IPS-18a (cell line): ENCODE measurements at regions not wholly inside any gene's neighbourhood (a gene's known extent, or its start where the extent isn't known, plus 50 kb on each side); places are given as distances from the start of the nearest gene placed in this dataset.

Experiments
- H3K27ac ChIP-seq: one replicate; pipeline ENCODE4 v1.5.1; 2013; ENCODE audit warnings: low read length
- H3K27me3 ChIP-seq: one replicate; pipeline ENCODE4 v1.6.1; 2013; ENCODE audit warnings: mild to moderate bottlenecking, low read length; ENCODE audit not compliant: control insufficient read depth, insufficient read depth
- H3K36me3 ChIP-seq: one replicate; pipeline ENCODE4 v1.6.1; 2013; ENCODE audit warnings: low read depth, low read length; ENCODE audit not compliant: control insufficient read depth
- H3K4me1 ChIP-seq: one replicate; pipeline ENCODE4 v1.6.1; 2013; ENCODE audit warnings: low read depth, low read length; ENCODE audit not compliant: control insufficient read depth
- H3K4me3 ChIP-seq: one replicate; pipeline ENCODE4 v1.5.1; 2013; ENCODE audit warnings: low read length
- H3K9ac ChIP-seq: one replicate; pipeline ENCODE4 v1.6.1; 2013; ENCODE audit warnings: mild to moderate bottlenecking, low read length, moderate library complexity
- H3K9me3 ChIP-seq: one replicate; pipeline ENCODE4 v1.6.1; 2013; ENCODE audit warnings: low read depth, low read length; ENCODE audit not compliant: control insufficient read depth

- H3K9me3 ChIP-seq: no peaks in the 10 kb centered on the region
- no peak overlapping the region for H3K27ac ChIP-seq
- H3K27me3 ChIP-seq: no peaks in the 10 kb centered on the region
- H3K36me3 ChIP-seq: no peaks in the 10 kb centered on the region
- no peak overlapping the region for H3K9ac ChIP-seq
- no peaks in the 10 kb centered on the region for H3K4me1 ChIP-seq
- H3K4me3 ChIP-seq: no peak overlapping the region
Observed at GRCh38 chr4:157988641-157989040, 184.2 kb downstream of the GASK1B start.

GRCh38 chr4:157984285-157984911 is 188.4 kb downstream of the GASK1B start:
- Histone ChIP-seq H3K4me1 (no peaks in the 10 kb centered on the region), H3K27me3 (no peaks in the 10 kb centered on the region), H3K4me3 (no peak overlapping the region), H3K27ac (no peak overlapping the region), H3K36me3 (no peaks in the 10 kb centered on the region), H3K9me3 (no peaks in the 10 kb centered on the region), H3K9ac (no peak overlapping the region)

- Histone ChIP-seq H3K9ac (no peak overlapping the region), H3K4me1 (peaks cover 7% of the 10 kb centered on the region), H3K27me3 (no peaks in the 10 kb centered on the region), H3K27ac (no peak overlapping the region), H3K36me3 (no peaks in the 10 kb centered on the region), H3K9me3 (no peaks in the 10 kb centered on the region), H3K4me3 (no peak overlapping the region)
Observed at GRCh38 chr4:157983300-157983699, 189.5 kb downstream of the GASK1B start.

- Histone ChIP-seq H3K27me3 (no peaks in the 10 kb centered on the region), H3K27ac (no peak overlapping the region), H3K4me1 (peaks cover 7% of the 10 kb centered on the region), H3K36me3 (no peaks in the 10 kb centered on the region), H3K4me3 (no peak overlapping the region), H3K9ac (no peak overlapping the region), H3K9me3 (no peaks in the 10 kb centered on the region)
Observed at GRCh38 chr4:157980158-157980557, 192.7 kb downstream of the GASK1B start.

- H3K27me3 ChIP-seq: no peaks in the 10 kb centered on the region
- no peak overlapping the region for H3K27ac ChIP-seq
- peaks cover 7% of the 10 kb centered on the region for H3K4me1 ChIP-seq
- no peaks in the 10 kb centered on the region for H3K36me3 ChIP-seq
- H3K4me3 ChIP-seq: peak overlapping the region; percentile 33
- H3K9ac ChIP-seq: peak overlapping the region; percentile 32
- H3K9me3 ChIP-seq: no peaks in the 10 kb centered on the region
Observed at GRCh38 chr4:157978680-157979361, 194.0 kb downstream of the GASK1B start.

GRCh38 chr4:157977086-157977485 is 195.7 kb downstream of the GASK1B start:
- Histone ChIP-seq H3K27me3 (no peaks in the 10 kb centered on the region), H3K9ac (no peak overlapping the region), H3K4me1 (peaks cover 7% of the 10 kb centered on the region), H3K4me3 (no peak overlapping the region), H3K36me3 (no peaks in the 10 kb centered on the region), H3K27ac (no peak overlapping the region), H3K9me3 (no peaks in the 10 kb centered on the region)

DNA sequence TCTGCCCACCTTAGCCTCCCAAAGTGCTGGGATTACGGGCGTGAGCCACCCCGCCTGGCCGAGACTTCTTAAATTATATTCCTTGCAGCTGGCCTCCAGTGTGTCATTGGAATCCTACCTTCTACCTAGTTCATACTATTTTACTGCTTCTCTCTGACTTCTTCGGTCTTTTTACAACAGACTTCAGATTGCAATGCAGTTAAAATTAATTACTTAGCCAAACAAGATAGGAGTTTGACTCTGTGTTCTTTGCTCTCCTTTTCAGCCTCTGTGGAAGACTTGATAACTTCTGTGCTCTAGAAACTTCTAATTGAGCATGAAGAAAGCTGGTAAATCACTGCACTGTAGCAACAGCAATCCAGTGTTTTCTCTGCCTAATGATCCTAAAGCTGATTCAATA is 199.5 kb downstream of the GASK1B start:
- Histone ChIP-seq H3K9me3 (no peaks in the 10 kb centered on the region), H3K4me1 (no peaks in the 10 kb centered on the region), H3K4me3 (no peak overlapping the region), H3K27ac (no peak overlapping the region), H3K27me3 (no peaks in the 10 kb centered on the region), H3K36me3 (no peaks in the 10 kb centered on the region), H3K9ac (no peak overlapping the region)

DNA sequence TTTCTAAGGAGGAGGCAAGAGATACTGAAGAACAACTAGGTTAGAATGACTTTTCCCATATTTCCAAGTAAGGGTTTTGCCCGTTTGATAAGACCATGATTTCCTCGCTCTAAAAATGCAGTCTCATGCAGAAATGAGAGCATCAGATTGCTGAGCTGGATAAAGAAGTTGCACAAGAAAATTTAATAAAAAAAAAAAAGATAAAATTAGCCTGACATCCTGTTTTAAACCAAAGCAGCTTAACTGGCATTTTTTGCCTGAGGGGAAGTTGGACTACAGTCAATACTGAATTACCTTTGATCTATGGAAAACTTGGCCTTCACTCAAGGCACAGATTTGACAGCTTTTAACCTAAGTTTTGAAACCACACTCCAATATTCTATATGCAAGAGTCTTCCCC is 208.4 kb downstream of the GASK1B start:
- H3K27ac ChIP-seq: no peak overlapping the region
- H3K36me3 ChIP-seq: no peaks in the 10 kb centered on the region
- H3K9ac ChIP-seq: no peak overlapping the region
- no peaks in the 10 kb centered on the region for H3K9me3 ChIP-seq
- H3K4me1 ChIP-seq: no peaks in the 10 kb centered on the region
- H3K4me3 ChIP-seq: no peak overlapping the region
- no peaks in the 10 kb centered on the region for H3K27me3 ChIP-seq

DNA sequence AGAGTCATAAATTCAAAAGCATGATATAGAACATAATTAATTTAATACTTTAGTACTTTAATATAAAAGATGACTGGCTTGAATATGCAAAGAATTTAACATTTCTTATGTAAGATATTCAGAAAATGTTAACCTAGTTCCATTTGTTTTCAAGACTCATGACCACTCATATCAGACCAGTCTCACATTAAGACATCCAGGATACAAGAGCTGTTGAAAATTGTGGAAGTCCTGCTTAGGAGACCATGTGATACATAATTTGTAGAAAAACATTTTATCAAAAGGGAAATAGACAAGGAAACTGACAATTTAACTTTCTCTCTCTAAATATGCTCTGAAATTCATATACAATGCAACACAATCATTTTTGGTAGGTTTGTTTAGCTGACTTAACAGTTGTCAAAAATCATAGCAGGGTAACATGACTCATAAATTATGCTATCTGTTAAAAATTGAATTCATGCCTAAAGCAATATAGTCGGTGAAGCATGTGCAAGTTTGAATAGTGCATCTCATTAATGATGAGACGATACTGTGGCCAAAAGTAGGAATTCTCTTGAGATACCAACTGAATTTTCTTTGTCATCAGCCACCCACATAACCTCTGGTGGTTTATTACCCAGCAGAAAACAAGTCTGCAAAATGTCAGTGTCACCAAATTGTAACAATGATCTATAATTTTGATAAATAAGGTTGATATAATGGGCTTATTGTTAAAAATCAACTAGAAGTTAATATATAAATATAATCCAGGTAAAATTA is 211.4 kb downstream of the GASK1B start:
- H3K4me1 ChIP-seq: no peaks in the 10 kb centered on the region
- H3K9ac ChIP-seq: no peak overlapping the region
- no peaks in the 10 kb centered on the region for H3K9me3 ChIP-seq
- no peaks in the 10 kb centered on the region for H3K27me3 ChIP-seq
- no peak overlapping the region for H3K27ac ChIP-seq
- no peak overlapping the region for H3K4me3 ChIP-seq
- H3K36me3 ChIP-seq: no peaks in the 10 kb centered on the region

GRCh38 chr4:157957905-157958304 is 214.9 kb downstream of the GASK1B start:
- H3K4me1 ChIP-seq: no peaks in the 10 kb centered on the region
- H3K27me3 ChIP-seq: no peaks in the 10 kb centered on the region
- H3K9ac ChIP-seq: no peak overlapping the region
- no peak overlapping the region for H3K27ac ChIP-seq
- no peaks in the 10 kb centered on the region for H3K36me3 ChIP-seq
- H3K4me3 ChIP-seq: no peak overlapping the region
- no peaks in the 10 kb centered on the region for H3K9me3 ChIP-seq

- no peaks in the 10 kb centered on the region for H3K27me3 ChIP-seq
- H3K36me3 ChIP-seq: no peaks in the 10 kb centered on the region
- H3K4me1 ChIP-seq: no peaks in the 10 kb centered on the region
- H3K27ac ChIP-seq: no peak overlapping the region
- no peak overlapping the region for H3K9ac ChIP-seq
- no peaks in the 10 kb centered on the region for H3K9me3 ChIP-seq
- no peak overlapping the region for H3K4me3 ChIP-seq
Observed at GRCh38 chr4:157942017-157942416, 230.8 kb downstream of the GASK1B start.
